SK-N-SH (cell line): ENCODE measurements at regions not wholly inside any gene's neighbourhood (a gene's known extent, or its start where the extent isn't known, plus 50 kb on each side); places are given as distances from the start of the nearest gene placed in this dataset.

Experiments
- CTCF ChIA-PET: fragments of 300-600, 350-600 bp; formaldehyde crosslinking; extraction: SDS; loops from one replicate; lab custom pipeline; 2021; lab: Yijun Ruan, JAX
- POLR2A ChIA-PET: fragments of 350-600 bp; sonication (Branson Sonifier 250); formaldehyde crosslinking; extraction: SDS; loops from one replicate; lab custom pipeline; 2020; ENCODE audit warnings: antibody characterized with exemption, inconsistent platforms; lab: Yijun Ruan, JAX
- DNase-seq: peaks from one replicate; pipeline ENCODE4 v3.0.0; 2012
- H2AFZ ChIP-seq: fragments of 200-600 bp; sonication (generic); 2 replicates; pipeline ENCODE4 v1.8.1; 2016; ENCODE audit warnings: antibody characterized with exemption, mild to moderate bottlenecking, low read depth
- H3F3A ChIP-seq: fragments of 200-600 bp; sonication (generic); replicated peaks from 2 replicates; pipeline ENCODE3; 2016; ENCODE audit warnings: antibody characterized with exemption, mild to moderate bottlenecking; ENCODE audit not compliant: insufficient read depth
- H3K27ac ChIP-seq, 2 experiments: fragments of 200-500 bp in 1 of 2; fragments of 200-600 bp in 1 of 2; sonication (Bioruptor generic) in 1 of 2; sonication (generic), shearing (Covaris generic) in 1 of 2; 2 replicates each; pipeline versions ENCODE4 v1.5.1 to v1.6.1; 2014 to 2016; ENCODE audit warnings: low read depth in 2 of 2, inconsistent platforms in 1 of 2, low read length in 1 of 2, mild to moderate bottlenecking in 1 of 2, mixed read lengths in 1 of 2
- H3K27me3 ChIP-seq: fragments of 200-600 bp; sonication (generic), shearing (Covaris generic); 2 replicates; pipeline ENCODE4 v1.6.1; 2016; ENCODE audit warnings: mixed run types; ENCODE audit not compliant: insufficient read depth
- H3K36me3 ChIP-seq, 2 experiments: fragments of 200-500 bp in 1 of 2; fragments of 200-600 bp in 1 of 2; sonication (Bioruptor generic) in 1 of 2; sonication (generic) in 1 of 2; replicated peaks in 1 of 2; 2 replicates each; pipeline versions ENCODE3 to v1.5.1; 2014 to 2016; ENCODE audit warnings: low read length in 1 of 2, mild to moderate bottlenecking in 1 of 2; ENCODE audit not compliant: insufficient read depth in 2 of 2, control insufficient read depth in 1 of 2
- H3K4me1 ChIP-seq, 2 experiments: fragments of 200-500 bp in 1 of 2; fragments of 200-600 bp in 1 of 2; sonication (Bioruptor generic) in 1 of 2; sonication (generic), shearing (Covaris generic) in 1 of 2; 2 replicates each; pipeline versions ENCODE4 v1.5.1 to v1.6.1; 2014 to 2016; ENCODE audit warnings: low read depth in 1 of 2, low read length in 1 of 2, mixed run types in 1 of 2; ENCODE audit not compliant: insufficient read depth in 2 of 2, control insufficient read depth in 1 of 2
- H3K4me2 ChIP-seq: fragments of 200-600 bp; sonication (generic), shearing (Covaris generic); 2 replicates; pipeline ENCODE4 v1.6.1; 2017; ENCODE audit warnings: mixed run types
- H3K4me3 ChIP-seq, 2 experiments: fragments of 200-500 bp in 1 of 2; fragments of 200-600 bp in 1 of 2; sonication (Bioruptor generic) in 1 of 2; sonication (generic), shearing (Covaris generic) in 1 of 2; 2 replicates each; pipeline versions ENCODE4 v1.5.1 to v1.8.1; 2014 to 2016; ENCODE audit warnings: low read depth in 2 of 2, inconsistent platforms in 1 of 2, low read length in 1 of 2, mild to moderate bottlenecking in 1 of 2, mixed read lengths in 1 of 2, moderate library complexity in 1 of 2
- H3K79me2 ChIP-seq: fragments of 200-600 bp; sonication (generic); 2 replicates; pipeline ENCODE4 v1.8.1; 2017; ENCODE audit warnings: mild to moderate bottlenecking; ENCODE audit not compliant: insufficient read depth
- H3K9ac ChIP-seq: fragments of 200-600 bp; sonication (generic); 2 replicates; pipeline ENCODE4 v1.6.1; 2017; ENCODE audit warnings: mixed run types
- H3K9me2 ChIP-seq: fragments of 200-600 bp; sonication (generic); 2 replicates; pipeline ENCODE4 v1.6.1; 2017; ENCODE audit warnings: mixed run types
- H3K9me3 ChIP-seq: fragments of 200-600 bp; sonication (generic); 2 replicates; pipeline ENCODE4 v1.6.1; 2017; ENCODE audit warnings: mixed run types, mild to moderate bottlenecking, moderate library complexity
- H4K20me1 ChIP-seq: fragments of 200-600 bp; sonication (generic); 2 replicates; pipeline ENCODE4 v1.6.1; 2017; ENCODE audit warnings: mild to moderate bottlenecking, mixed run types; ENCODE audit not compliant: insufficient read depth
- CHD2 ChIP-seq: fragments of 150-350 bp; IDR thresholded peaks from 2 replicates; pipeline ENCODE4 v1.6.1; 2018; ENCODE audit warnings: low read length; ENCODE audit not compliant: partially characterized antibody
- ELF1 ChIP-seq: IDR thresholded peaks from 2 replicates; pipeline ENCODE4 v1.4.0; 2012
- JUND ChIP-seq: IDR thresholded peaks from 2 replicates; pipeline ENCODE4 v1.4.0; 2012
- RAD21 ChIP-seq: IDR thresholded peaks from 2 replicates; pipeline ENCODE4 v1.6.1; 2012; ENCODE audit warnings: mild to moderate bottlenecking, low read length
- WGBS: methylation state at CpG from one replicate; pipeline ENCODE4 v1.1.6; 2017; ENCODE audit warnings: low lambda C conversion rate; 5-methylcytosine and 5-hydroxymethylcytosine counted together
- TF ChIP-seq, protein P1 (sequence below): IDR thresholded peaks from 2 replicates; pipeline ENCODE4 v1.6.1; 2012; ENCODE audit warnings: mild to moderate bottlenecking, low read depth, low read length, moderate library complexity
- TF ChIP-seq, protein P2 (sequence below): fragments of 150-350 bp; IDR thresholded peaks from 2 replicates; pipeline ENCODE4 v1.6.1; 2016; ENCODE audit warnings: mild to moderate bottlenecking, low read depth, low read length

DNA sequence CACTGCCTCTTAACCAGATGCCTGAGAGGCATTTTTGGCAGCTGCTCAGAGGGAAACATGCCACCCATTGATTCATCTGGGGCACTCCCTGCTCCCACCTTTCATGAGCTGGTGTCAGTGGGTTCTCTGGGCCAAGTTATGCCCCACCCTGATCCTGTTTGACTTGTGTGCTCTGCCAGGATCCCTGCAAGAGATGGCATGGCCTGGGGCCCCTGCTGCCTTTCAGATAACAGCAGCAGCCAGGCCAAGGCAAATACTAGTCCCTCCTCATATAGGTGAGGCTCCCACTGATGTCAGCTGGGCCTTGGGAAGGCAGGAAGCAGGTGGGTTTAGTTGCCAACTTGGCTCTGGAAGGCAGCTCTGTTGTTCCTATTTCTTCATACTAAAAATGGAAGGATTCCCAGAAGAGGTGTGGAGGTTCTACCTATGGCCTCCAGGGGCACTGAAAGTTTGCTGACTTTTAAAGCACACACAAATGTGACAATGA, 192.9 kb upstream of the RBPJ start:
- ChIA-PET CTCF (interaction anchor here (1.2 kb wide), 1 partner anchor 46 kb away, joined by 3 read pairs; no protein-coding TSS in a partner anchor), POLR2A (no interaction called here)
- Histone ChIP-seq H3K4me2 (no peak overlapping the region), H3K27ac (no peak overlapping the region), H3K9ac (no peak overlapping the region), H3K4me1 (no peaks in the 10 kb centered on the region), H3K36me3 (no peaks in the 10 kb centered on the region), H3F3A (no peaks in the 10 kb centered on the region), H3K79me2 (no peaks in the 10 kb centered on the region), H3K9me3 (no peaks in the 10 kb centered on the region), H3K27me3 (peaks cover 16% of the 10 kb centered on the region; the same call in 1 of the 2 replicates), H3K9me2 (no peaks in the 10 kb centered on the region), H3K4me3 (no peak overlapping the region), H2AFZ (no peak overlapping the region), H4K20me1 (no peaks in the 10 kb centered on the region)
- TF ChIP-seq, protein P1, sequence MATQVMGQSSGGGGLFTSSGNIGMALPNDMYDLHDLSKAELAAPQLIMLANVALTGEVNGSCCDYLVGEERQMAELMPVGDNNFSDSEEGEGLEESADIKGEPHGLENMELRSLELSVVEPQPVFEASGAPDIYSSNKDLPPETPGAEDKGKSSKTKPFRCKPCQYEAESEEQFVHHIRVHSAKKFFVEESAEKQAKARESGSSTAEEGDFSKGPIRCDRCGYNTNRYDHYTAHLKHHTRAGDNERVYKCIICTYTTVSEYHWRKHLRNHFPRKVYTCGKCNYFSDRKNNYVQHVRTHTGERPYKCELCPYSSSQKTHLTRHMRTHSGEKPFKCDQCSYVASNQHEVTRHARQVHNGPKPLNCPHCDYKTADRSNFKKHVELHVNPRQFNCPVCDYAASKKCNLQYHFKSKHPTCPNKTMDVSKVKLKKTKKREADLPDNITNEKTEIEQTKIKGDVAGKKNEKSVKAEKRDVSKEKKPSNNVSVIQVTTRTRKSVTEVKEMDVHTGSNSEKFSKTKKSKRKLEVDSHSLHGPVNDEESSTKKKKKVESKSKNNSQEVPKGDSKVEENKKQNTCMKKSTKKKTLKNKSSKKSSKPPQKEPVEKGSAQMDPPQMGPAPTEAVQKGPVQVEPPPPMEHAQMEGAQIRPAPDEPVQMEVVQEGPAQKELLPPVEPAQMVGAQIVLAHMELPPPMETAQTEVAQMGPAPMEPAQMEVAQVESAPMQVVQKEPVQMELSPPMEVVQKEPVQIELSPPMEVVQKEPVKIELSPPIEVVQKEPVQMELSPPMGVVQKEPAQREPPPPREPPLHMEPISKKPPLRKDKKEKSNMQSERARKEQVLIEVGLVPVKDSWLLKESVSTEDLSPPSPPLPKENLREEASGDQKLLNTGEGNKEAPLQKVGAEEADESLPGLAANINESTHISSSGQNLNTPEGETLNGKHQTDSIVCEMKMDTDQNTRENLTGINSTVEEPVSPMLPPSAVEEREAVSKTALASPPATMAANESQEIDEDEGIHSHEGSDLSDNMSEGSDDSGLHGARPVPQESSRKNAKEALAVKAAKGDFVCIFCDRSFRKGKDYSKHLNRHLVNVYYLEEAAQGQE, result no peak
- no peak for TF ChIP-seq RAD21
- DNase-seq, result no peak

DNA sequence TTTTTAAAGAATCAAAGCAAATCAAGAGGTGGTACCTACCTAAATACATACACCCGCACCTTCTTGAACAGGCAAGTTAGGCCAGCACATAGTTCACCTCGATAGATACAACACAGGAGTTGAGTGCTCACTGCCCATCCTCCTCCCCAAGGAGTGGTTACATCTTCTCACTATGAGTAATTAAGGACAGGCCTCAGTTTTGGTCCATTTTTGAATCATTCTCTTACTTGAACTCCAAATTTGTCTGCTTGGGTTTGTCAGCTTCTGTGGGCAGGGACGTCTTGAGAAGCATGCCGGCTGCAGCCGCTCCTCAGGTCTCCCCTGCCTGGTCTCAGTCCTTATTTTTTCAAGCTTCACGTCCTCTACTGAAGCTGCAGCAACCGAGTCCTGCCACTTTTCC, 190.6 kb upstream of the RBPJ start:
- Histone ChIP-seq H3K4me2 (no peak overlapping the region), H3K4me1 (no peaks in the 10 kb centered on the region), H2AFZ (no peak overlapping the region), H3K36me3 (no peaks in the 10 kb centered on the region), H3K9ac (no peak overlapping the region)
- CTCF ChIA-PET, result interaction anchor here (1.2 kb wide), 1 partner anchor 11 kb away, joined by 3 read pairs; no protein-coding TSS in a partner anchor
- POLR2A ChIA-PET, result no interaction called here
- DNase-seq, result no peak
- 68% methylated on average over 7 of the region's 7 CpGs for WGBS
- TF ChIP-seq, protein P2, sequence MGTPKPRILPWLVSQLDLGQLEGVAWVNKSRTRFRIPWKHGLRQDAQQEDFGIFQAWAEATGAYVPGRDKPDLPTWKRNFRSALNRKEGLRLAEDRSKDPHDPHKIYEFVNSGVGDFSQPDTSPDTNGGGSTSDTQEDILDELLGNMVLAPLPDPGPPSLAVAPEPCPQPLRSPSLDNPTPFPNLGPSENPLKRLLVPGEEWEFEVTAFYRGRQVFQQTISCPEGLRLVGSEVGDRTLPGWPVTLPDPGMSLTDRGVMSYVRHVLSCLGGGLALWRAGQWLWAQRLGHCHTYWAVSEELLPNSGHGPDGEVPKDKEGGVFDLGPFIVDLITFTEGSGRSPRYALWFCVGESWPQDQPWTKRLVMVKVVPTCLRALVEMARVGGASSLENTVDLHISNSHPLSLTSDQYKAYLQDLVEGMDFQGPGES, result no peak
- TF ChIP-seq ELF1 (no peak), CHD2 (no peak), JUND (no peak)
- TF ChIP-seq, all 33 proteins: peak for 0
- no peak overlapping the region for H3K27ac ChIP-seq
- no peaks in the 10 kb centered on the region for H3F3A ChIP-seq
- no peaks in the 10 kb centered on the region for H3K79me2 ChIP-seq
- peaks cover 23% of the 10 kb centered on the region; the same call in 1 of the 2 replicates for H3K27me3 ChIP-seq
- H4K20me1 ChIP-seq, result no peaks in the 10 kb centered on the region
- no peak overlapping the region for H3K4me3 ChIP-seq
- no peaks in the 10 kb centered on the region for H3K9me2 ChIP-seq
- no peaks in the 10 kb centered on the region for H3K9me3 ChIP-seq
